MM.1S (cell line): ENCODE measurements at regions not wholly inside any gene's neighbourhood (a gene's known extent, or its start where the extent isn't known, plus 50 kb on each side); places are given as distances from the start of the nearest gene placed in this dataset.

Source experiments
- DNase-seq: peaks from one replicate; pipeline ENCODE4 v3.0.0-alpha.2; 2015
- H2AFZ ChIP-seq: fragments of 300-600 bp; sonication (generic); 2 replicates; pipeline ENCODE4 v1.6.0; 2016; ENCODE audit warnings: antibody characterized with exemption, low read length
- H3F3A ChIP-seq: fragments of 300-600 bp; sonication (generic); 2 replicates; pipeline ENCODE4 v1.6.1; 2016; ENCODE audit warnings: mild to moderate bottlenecking, antibody characterized with exemption, low read length, moderate library complexity, mixed read lengths; ENCODE audit not compliant: insufficient read depth
- H3K27ac ChIP-seq: fragments of 300-600 bp; sonication (generic); 2 replicates; pipeline ENCODE4 v1.5.1; 2016; ENCODE audit warnings: mild to moderate bottlenecking, low read length
- H3K27me3 ChIP-seq: fragments of 300-600 bp; sonication (generic); replicated peaks from 2 replicates; pipeline ENCODE4 v1.6.0; 2016; ENCODE audit warnings: low read length; ENCODE audit not compliant: insufficient read depth
- H3K36me3 ChIP-seq: fragments of 300-600 bp; sonication (generic); replicated peaks from 2 replicates; pipeline ENCODE4 v1.6.1; 2016; ENCODE audit warnings: mild to moderate bottlenecking, low read length, mixed read lengths; ENCODE audit not compliant: insufficient read depth
- H3K4me1 ChIP-seq: fragments of 300-600 bp; sonication (generic); 2 replicates; pipeline ENCODE4 v1.6.1; 2016; ENCODE audit warnings: low read length, mixed read lengths
- H3K4me2 ChIP-seq: fragments of 300-600 bp; sonication (generic); 2 replicates; pipeline ENCODE4 v1.6.0; 2016; ENCODE audit warnings: low read depth, low read length
- H3K4me3 ChIP-seq: fragments of 300-600 bp; sonication (generic); 2 replicates; pipeline ENCODE4 v1.5.1; 2016; ENCODE audit warnings: low read length, mixed read lengths
- H3K79me2 ChIP-seq: fragments of 300-600 bp; sonication (generic); 2 replicates; pipeline ENCODE4 v1.6.1; 2016; ENCODE audit warnings: mixed run types, low read length, mixed read lengths
- H3K9ac ChIP-seq: fragments of 300-600 bp; sonication (generic); 2 replicates; pipeline ENCODE4 v1.6.1; 2016; ENCODE audit warnings: low read length, mixed read lengths
- H3K9me2 ChIP-seq: fragments of 300-600 bp; sonication (generic); replicated peaks from 2 replicates; pipeline ENCODE4 v1.6.1; 2016; ENCODE audit warnings: mild to moderate bottlenecking, low read length, mixed read lengths; ENCODE audit not compliant: insufficient read depth
- H3K9me3 ChIP-seq: fragments of 300-600 bp; sonication (generic); replicated peaks from 2 replicates; pipeline ENCODE4 v1.6.1; 2016; ENCODE audit warnings: mild to moderate bottlenecking, low read length, mixed read lengths; ENCODE audit not compliant: insufficient read depth
- H4K20me1 ChIP-seq: fragments of 300-600 bp; sonication (generic); 2 replicates; pipeline ENCODE4 v1.6.1; 2016; ENCODE audit warnings: mild to moderate bottlenecking, low read length, moderate library complexity, mixed read lengths; ENCODE audit not compliant: insufficient read depth
- CTCF ChIP-seq: fragments of 300-600 bp; sonication (generic); IDR thresholded peaks from 2 replicates; pipeline ENCODE4 v1.5.1; 2016; ENCODE audit warnings: antibody characterized with exemption, low read length, mixed read lengths
- EZH2 ChIP-seq: fragments of 300-600 bp; sonication (generic); optimal IDR thresholded peaks from 2 replicates; pipeline ENCODE3; 2017; ENCODE audit warnings: low read depth, mild to moderate bottlenecking, antibody characterized with exemption, low read length, mixed read lengths
- EZH2phosphoT487 ChIP-seq: fragments of 300-600 bp; sonication (generic); IDR thresholded peaks from 2 replicates; pipeline ENCODE4 v1.6.1; 2018; ENCODE audit warnings: antibody characterized with exemption, low read length

GRCh38 chr9:87290241-87291052 lies 207.2 kb upstream of the DAPK1 start:
- no peaks in the 10 kb centered on the region for H3K9me2 ChIP-seq
- H2AFZ ChIP-seq: no peak overlapping the region
- H4K20me1 ChIP-seq: no peaks in the 10 kb centered on the region
- H3F3A ChIP-seq: no peaks in the 10 kb centered on the region
- H3K4me1 ChIP-seq: no peaks in the 10 kb centered on the region
- H3K9me3 ChIP-seq: no peaks in the 10 kb centered on the region
- no peaks in the 10 kb centered on the region for H3K36me3 ChIP-seq
- DNase-seq: no peak
- H3K27ac ChIP-seq: no peak overlapping the region
- H3K4me3 ChIP-seq: no peak overlapping the region
- no peak overlapping the region for H3K4me2 ChIP-seq
- no peak overlapping the region for H3K9ac ChIP-seq
- TF ChIP-seq CTCF: no peak
- no peak for TF ChIP-seq EZH2phosphoT487
- TF ChIP-seq EZH2: no peak
- no peaks in the 10 kb centered on the region for H3K79me2 ChIP-seq
- H3K27me3 ChIP-seq: no peaks in the 10 kb centered on the region

GRCh38 chr9:87292449-87293191 lies 205.0 kb upstream of the DAPK1 start:
- no peak overlapping the region for H3K4me2 ChIP-seq
- no peaks in the 10 kb centered on the region for H3K36me3 ChIP-seq
- no peak overlapping the region for H2AFZ ChIP-seq
- H3F3A ChIP-seq: no peaks in the 10 kb centered on the region
- H3K4me1 ChIP-seq: no peaks in the 10 kb centered on the region
- no peaks in the 10 kb centered on the region for H3K79me2 ChIP-seq
- no peaks in the 10 kb centered on the region for H3K9me2 ChIP-seq
- DNase-seq: no peak
- no peak for TF ChIP-seq EZH2
- TF ChIP-seq EZH2phosphoT487: no peak
- no peak for TF ChIP-seq CTCF
- no peak overlapping the region for H3K4me3 ChIP-seq
- no peak overlapping the region for H3K9ac ChIP-seq
- no peaks in the 10 kb centered on the region for H3K27me3 ChIP-seq
- H3K27ac ChIP-seq: no peak overlapping the region
- no peaks in the 10 kb centered on the region for H4K20me1 ChIP-seq
- H3K9me3 ChIP-seq: no peaks in the 10 kb centered on the region

GRCh38 chr9:87294126-87294525 lies 203.5 kb upstream of the DAPK1 start:
- H4K20me1 ChIP-seq: no peaks in the 10 kb centered on the region
- H3K9ac ChIP-seq: no peak overlapping the region
- H3F3A ChIP-seq: no peaks in the 10 kb centered on the region
- H3K4me1 ChIP-seq: no peaks in the 10 kb centered on the region
- H2AFZ ChIP-seq: no peak overlapping the region
- H3K79me2 ChIP-seq: no peaks in the 10 kb centered on the region
- no peaks in the 10 kb centered on the region for H3K9me3 ChIP-seq
- H3K4me3 ChIP-seq: no peak overlapping the region
- no peak overlapping the region for H3K4me2 ChIP-seq
- no peak for TF ChIP-seq CTCF
- TF ChIP-seq EZH2phosphoT487: no peak
- TF ChIP-seq EZH2: no peak
- H3K27ac ChIP-seq: no peak overlapping the region
- H3K9me2 ChIP-seq: no peaks in the 10 kb centered on the region
- no peaks in the 10 kb centered on the region for H3K36me3 ChIP-seq
- no peak for DNase-seq
- no peaks in the 10 kb centered on the region for H3K27me3 ChIP-seq
